ENCODE measurements at regions not wholly inside any gene's neighbourhood (a gene's known extent, or its start where the extent isn't known, plus 50 kb on each side); places are given as distances from the start of the nearest gene placed in this dataset.

- peak; percentile 43 for DNase-seq
These were observed 209.3 kb upstream of the FOXN3 start for GRCh38 chr14:89626233-89626806.

GRCh38 chr14:89625731-89626232 is 208.7 kb upstream of the FOXN3 start:
- peak; percentile 34 for DNase-seq

GRCh38 chr14:89625244-89625713 is 208.2 kb upstream of the FOXN3 start:
- DNase-seq: no peak

- DNase-seq: no peak
These were observed 207.6 kb upstream of the FOXN3 start for GRCh38 chr14:89624500-89625156.

- DNase-seq: no peak
These were observed 205.0 kb upstream of the FOXN3 start for GRCh38 chr14:89621791-89622638.

GRCh38 chr14:89621009-89621421 is 204.0 kb upstream of the FOXN3 start:
- peak; percentile 72 for DNase-seq

GRCh38 chr14:89620436-89620835 is 203.4 kb upstream of the FOXN3 start:
- DNase-seq: no peak

GRCh38 chr14:89619596-89619995 is 202.6 kb upstream of the FOXN3 start:
- no peak for DNase-seq

GRCh38 chr14:89618811-89619551 is 201.9 kb upstream of the FOXN3 start:
- DNase-seq: peak; percentile 76

GRCh38 chr14:89618330-89618708 is 201.3 kb upstream of the FOXN3 start:
- DNase-seq: no peak

- DNase-seq: peak; percentile 48
These were observed 200.7 kb upstream of the FOXN3 start for GRCh38 chr14:89617481-89618329.

GRCh38 chr14:89616852-89617341 is 199.9 kb upstream of the FOXN3 start:
- DNase-seq: peak; percentile 49

- DNase-seq: no peak
These were observed 199.4 kb upstream of the FOXN3 start for GRCh38 chr14:89616425-89616824.

- no peak for DNase-seq
These were observed 198.4 kb upstream of the FOXN3 start for GRCh38 chr14:89615421-89615820.

GRCh38 chr14:89614009-89614691 is 197.1 kb upstream of the FOXN3 start:
- no peak for DNase-seq

GRCh38 chr14:89613260-89614008 is 196.4 kb upstream of the FOXN3 start:
- peak; percentile 58 for DNase-seq

GRCh38 chr14:89609500-89610100 is 192.6 kb upstream of the FOXN3 start:
- no peak for DNase-seq

- DNase-seq: no peak
These were observed 190.4 kb upstream of the FOXN3 start for GRCh38 chr14:89607453-89607852.

GRCh38 chr14:89603938-89604480 is 187.0 kb upstream of the FOXN3 start:
- DNase-seq: no peak
